ENCODE measurements at regions not wholly inside any gene's neighbourhood (a gene's known extent, or its start where the extent isn't known, plus 50 kb on each side); places are given as distances from the start of the nearest gene placed in this dataset.

DNA sequence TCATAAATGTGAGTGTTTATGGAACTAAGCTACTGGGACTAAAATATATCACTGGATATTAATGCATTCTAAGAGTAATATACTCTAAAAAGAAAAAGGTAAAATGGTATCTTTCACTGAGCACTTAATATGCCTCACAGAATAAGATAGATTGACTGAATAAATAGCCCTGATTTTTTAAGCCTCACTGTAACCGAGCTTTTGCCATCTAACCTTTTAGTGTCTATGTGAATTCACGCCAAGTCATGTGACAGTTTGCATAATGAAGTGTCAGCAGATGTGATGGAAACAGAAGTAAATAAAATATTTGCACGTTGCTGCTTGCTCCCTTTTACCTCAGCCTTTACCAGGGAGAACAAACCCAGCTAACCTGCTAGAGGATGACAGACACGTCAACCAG is 119.7 kb upstream of the NWD2 start:
- no peak for DNase-seq

DNA sequence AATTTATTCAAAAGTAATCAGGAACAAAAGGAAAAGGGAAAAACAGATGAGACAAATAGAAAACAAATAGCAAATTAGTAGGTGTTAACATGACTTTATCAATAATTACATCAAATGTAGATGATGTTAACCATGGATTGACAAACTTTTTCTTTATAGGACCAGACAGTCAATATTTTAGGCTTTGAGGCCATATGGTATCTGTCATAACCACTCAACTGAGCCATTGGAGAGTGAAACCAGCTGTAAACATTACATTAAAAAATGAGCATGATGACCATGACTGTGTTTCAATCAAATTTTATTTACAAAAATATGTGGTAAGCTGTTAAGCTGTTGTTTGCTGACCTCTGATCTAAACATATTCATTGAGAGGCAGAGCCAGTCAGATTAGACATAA is 118.5 kb upstream of the NWD2 start:
- no peak for DNase-seq

- no peak for DNase-seq
These were observed 114.1 kb upstream of the NWD2 start for GRCh38 chr4:37130465-37130864.

GRCh38 chr4:37132351-37132974 is 112.1 kb upstream of the NWD2 start:
- no peak for DNase-seq

DNA sequence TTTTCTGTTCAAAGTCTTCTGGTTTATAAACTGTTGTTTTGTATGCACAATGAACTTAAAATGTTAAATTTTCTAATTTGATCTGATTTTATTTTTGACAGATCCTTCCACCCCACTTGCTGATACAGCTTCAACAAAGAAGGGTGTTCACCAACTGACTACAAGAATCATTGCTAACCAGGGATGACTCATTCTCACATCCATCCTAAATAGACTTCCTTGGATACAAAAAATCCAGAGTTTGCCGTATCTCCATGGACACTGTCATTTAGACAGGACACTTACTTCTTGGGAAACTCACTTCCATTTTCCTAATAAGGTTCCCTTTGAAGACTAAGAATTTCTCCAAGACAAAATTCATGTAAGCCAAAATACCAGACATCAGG is 111.6 kb upstream of the NWD2 start:
- DNase-seq, result no peak

GRCh38 chr4:37138019-37138653 is 106.4 kb upstream of the NWD2 start:
- DNase-seq, result no peak

- DNase-seq, result no peak
These were observed 105.8 kb upstream of the NWD2 start for GRCh38 chr4:37138789-37139188.

DNA sequence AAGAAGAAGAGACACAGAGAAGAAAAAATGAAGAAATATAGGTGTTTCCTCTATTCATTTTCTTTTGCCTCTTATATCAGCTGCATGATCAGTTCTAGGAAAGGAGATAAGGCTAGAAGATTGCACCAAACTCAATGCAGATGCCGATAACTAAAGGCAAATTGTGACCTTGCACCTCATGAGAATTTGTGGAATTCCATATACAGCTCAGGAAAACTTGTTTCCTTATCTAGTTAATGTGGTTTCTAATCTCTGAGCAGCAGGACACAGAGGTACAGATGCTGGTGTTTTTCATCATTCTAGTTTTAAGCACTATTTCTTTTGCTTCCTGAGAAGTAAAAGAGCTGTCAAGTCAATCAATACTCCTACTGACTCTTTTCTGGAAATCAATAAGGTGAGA is 104.6 kb upstream of the NWD2 start:
- no peak for DNase-seq

DNA sequence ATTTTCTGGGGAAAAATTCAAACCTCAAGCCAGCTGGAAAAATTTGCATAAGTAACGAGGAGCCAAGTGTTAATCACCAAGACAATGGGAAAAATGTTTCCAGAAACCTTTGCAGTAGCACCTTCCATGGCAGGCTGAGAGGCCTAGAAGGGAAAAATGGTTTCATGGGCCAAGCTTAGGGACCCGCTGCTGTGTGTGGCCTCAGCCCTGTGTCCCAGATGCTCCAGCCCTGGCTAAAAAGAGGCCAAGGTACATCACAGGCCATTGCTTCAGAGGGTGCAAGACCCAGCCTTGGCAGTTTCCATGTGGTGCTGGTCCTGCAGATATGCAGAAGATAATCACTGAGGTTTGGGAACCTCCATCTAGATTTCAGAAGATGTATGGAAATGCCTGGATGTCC is 98.3 kb upstream of the NWD2 start:
- no peak for DNase-seq

DNA sequence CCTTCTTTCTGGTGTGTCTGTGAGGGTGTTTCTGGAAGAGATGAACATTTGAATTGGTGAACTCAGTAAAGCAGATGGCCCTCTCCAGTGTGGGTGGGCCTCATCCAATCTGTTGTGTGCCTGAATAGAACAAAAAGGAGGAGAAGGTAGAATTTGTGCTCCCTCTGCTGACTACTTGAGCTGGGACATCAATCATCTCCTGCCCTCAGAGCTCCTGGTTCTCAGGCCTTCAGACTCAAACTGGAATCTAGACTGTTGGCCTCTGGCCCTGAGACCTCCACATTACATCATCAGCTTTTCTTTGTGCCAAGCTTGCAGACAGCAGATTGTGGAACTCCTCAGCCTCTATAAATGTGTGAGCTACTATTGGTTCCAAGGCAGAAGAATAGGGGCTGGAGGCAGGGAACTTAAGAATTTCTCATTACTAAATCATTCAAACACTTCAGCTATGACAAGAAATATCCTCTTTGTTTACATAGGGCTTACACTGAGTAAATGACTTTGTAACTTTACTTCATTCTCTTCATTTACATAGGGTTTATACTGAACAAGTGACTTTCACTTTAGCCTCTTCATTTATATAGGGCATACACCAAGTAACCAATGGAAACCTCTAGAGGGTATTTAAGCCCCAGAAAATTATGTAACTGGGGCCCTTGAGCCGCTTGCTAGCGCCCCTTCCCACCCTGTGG is 86.9 kb upstream of the NWD2 start:
- DNase-seq, result no peak

- no peak for DNase-seq
These were observed 83.9 kb upstream of the NWD2 start for GRCh38 chr4:37160653-37161052.

DNA sequence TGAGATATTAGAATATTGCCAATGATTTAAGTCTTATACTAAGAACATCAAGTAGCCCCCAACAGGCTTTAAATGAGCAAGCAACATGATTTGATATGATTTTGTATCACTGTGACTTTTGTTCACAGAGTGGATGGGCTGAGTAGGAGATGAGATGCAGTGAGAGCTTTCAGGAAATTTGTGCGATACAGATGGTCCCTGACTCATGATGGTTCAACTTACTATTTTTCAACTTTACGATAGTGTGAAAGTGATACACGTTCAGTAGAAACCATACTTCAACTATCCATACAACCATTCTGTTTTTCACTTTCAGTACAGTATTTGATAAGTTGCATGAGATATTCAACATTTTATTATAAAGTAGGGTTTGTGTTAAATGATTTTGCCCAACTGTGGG is 78.7 kb upstream of the NWD2 start:
- no peak for DNase-seq

DNA sequence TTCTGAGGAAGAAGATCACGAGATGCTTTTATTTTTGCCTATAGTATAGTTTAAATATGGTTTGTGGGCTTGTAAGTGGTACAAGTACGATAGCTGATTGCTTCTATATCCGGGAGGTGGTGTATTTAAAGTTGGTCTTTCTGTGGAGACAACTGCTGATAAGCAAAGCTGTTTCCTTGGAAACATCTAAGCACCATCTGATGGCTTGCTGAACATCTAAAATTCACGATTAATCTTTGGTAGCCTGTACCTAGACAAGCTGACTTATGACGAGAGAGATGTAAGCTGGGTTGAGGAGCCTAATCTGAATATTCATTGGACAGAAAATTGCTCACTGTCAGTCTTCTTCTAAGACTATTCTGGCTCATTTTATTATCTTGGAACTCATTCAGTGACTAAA is 74.6 kb upstream of the NWD2 start:
- DNase-seq, result no peak

GRCh38 chr4:37188100-37188499 is 56.4 kb upstream of the NWD2 start:
- no peak for DNase-seq

Data from midbrain (tissue), 1 donor.